Adrenal gland (tissue), 5 donors: ENCODE measurements at regions not wholly inside any gene's neighbourhood (a gene's known extent, or its start where the extent isn't known, plus 50 kb on each side); places are given as distances from the start of the nearest gene placed in this dataset.

ENCODE experiments used
- CTCF ChIP-seq, 6 experiments: fragments of 450-650 bp in 4 of 6; fragments of 200-600 bp in 2 of 6; sonication (generic) in 1 of 6; IDR thresholded peaks; 1 replicate in 5 of 6; 2 replicates in 1 of 6; pipeline versions ENCODE4 v1.5.1 to v1.8.0; 2016 to 2021; ENCODE audit warnings: antibody characterized with exemption in 6 of 6, mild to moderate bottlenecking in 2 of 6, moderate library complexity in 1 of 6
- POLR2A ChIP-seq, 2 donors: fragments of 450-650 bp; IDR thresholded peaks; one replicate each; pipeline ENCODE4 v1.6.1; 2017; ENCODE audit warnings: antibody characterized with exemption in 2 of 2, mild to moderate bottlenecking in 2 of 2, moderate library complexity in 1 of 2
- donor health status: DM: no; HTN: no; CAD: no.

DNA sequence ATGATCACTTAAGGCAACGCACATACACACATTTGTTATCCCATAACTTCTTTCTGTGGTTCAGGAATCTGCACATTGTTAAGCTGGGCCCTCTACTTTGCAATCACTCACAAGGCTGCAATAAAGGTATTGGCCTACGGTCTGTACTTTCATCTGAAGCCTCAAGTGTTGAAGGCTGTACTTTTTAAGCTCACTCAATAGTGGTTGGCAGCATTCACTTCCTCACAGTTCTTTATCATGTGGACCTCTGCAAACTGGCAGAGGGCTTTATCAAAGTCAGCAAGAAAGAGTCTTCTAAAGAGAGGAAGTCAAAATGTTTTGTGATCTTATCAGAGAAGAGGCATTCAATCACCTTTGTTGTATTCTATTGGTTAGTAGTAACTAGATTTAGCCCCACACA lies 301.4 kb upstream of the EPHA5 start:
- no peak for TF ChIP-seq POLR2A (IDR thresholded peaks at IDR 0.05)
- no peak for TF ChIP-seq CTCF (IDR thresholded peaks at IDR 0.05)
